CMK (cell line): ENCODE measurements at regions not wholly inside any gene's neighbourhood (a gene's known extent, or its start where the extent isn't known, plus 50 kb on each side); places are given as distances from the start of the nearest gene placed in this dataset.

Experiments used
- DNase-seq: peaks from one replicate; pipeline ENCODE4 v3.0.0-alpha.2; 2010; ENCODE audit warnings: low read depth

DNA sequence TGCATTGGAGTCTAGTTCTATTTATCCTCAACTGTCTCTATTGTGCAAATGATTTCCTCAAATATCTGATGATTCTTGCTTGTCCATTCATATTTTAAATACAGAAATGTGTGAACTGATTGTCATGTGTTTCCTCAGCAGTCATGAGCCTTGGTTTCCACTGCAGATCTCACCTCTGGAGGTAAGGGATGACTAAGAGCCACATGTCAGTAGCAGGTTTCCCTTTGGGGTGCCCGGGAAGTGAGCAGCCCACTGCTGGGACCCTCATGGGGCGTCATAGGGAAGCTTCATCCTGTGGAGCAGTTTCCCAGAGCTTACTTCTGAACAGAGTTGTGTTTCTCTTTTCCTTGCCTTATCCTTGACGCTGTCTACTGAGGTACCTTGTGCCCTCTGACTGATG lies 149.2 kb upstream of the TOPAZ1 start:
- no peak for DNase-seq

DNA sequence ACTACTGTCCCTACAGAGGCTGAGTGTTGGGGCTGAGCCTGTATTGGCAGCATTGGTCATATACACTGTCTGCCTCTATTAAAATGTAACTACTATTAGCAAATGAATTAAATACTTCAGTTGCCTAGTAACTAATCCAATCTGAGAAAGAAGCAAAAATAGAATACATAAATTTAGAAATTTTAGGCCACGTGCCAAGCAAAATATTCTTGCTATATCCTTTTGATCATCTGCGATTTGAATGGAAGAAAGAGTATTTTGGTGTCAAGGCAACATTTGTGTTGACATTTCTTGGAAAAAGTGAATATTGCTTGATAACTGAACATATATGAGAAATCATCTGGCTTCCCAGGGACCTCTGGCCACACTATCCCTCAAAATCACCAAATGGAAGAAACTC lies 148.2 kb upstream of the TOPAZ1 start:
- no peak for DNase-seq

DNA sequence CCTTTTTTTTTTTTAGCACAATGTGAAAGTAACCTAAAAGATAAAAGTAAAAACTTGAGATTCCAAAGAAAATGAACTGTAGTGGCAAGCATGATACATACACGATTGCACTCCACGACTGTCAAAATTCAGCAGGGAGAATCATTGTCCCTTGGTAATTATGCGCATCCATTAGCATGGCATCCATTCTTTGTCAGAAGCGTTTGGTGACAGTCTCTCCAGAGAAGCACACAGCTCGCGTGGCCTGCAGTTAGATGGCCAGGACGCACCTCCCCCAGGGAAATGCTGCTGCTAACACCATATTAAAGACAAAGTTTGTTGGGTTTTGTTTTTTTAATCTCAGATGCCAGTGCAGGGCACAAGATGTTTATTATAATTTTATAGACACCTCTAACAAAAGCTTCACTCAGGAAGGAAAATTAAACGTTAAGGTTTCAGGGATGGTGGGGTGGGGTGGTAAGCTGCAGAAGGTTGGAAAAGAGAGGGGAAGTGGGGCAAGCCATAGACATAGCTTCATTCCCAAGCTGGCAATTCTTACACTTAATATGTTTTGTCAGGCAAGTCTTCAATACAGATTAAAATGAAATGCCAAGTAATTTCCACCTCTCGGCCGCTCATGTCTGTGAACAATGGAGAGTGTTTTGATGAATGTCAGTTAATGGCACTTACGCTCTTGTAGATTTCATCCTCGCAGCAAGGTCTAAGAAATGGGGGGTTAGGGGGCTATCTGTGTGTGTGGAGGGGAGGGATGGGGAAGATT lies 142.8 kb upstream of the TOPAZ1 start:
- DNase-seq, result no peak

DNA sequence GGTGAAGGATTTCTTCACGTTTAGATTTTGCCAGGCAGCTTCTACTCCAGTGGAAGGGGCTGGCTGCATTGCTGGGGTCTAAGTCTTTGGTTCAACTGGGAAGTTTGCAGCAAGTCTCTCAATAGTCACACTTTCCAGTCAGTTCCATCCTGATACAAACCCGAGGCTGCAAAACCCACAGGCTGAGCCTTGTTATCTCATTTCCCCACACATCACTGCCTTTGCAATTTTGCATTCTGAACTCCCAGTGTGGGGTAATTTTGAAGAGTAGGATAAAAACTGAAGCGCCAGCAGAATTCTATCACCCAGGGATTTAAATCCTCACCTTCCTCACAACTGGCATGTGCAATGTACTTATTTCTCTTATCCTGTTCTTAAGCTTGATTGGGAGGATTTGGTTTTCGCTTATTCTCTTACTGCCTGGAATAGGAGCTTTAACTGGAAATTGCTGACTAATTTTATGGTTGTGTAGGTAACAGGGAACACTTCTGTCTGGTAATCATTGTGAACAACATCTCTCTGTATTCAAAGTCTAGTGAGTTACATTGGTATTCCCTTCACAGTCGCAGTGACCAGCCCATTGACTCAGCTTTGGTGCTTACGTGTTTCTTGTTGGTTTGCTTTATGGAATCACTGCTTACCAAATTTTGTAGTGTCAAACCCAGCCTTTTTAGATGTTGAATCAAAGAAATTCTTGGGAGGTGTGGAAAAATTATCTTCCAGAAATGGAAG lies 142.0 kb upstream of the TOPAZ1 start:
- DNase-seq, result no peak

DNA sequence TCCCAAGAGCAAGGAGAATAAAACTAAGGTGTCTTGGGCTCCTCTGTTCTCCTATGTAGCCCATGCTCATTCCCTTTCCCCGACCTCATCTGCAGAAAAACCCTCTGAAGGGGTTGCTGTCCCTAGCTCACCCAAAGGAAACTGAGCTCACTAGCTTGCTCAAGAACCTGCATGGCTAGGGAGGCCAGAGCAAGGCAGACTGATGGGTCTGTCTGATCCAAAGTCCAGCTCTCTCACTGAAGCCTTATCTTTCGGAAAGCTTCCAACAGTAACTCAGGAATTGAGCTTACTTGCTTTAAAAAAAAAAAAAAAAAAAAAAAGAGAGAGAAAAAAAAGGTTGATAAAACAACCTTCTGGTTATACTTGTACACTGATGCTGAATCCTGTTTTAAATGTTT lies 141.4 kb upstream of the TOPAZ1 start:
- no peak for DNase-seq

DNA sequence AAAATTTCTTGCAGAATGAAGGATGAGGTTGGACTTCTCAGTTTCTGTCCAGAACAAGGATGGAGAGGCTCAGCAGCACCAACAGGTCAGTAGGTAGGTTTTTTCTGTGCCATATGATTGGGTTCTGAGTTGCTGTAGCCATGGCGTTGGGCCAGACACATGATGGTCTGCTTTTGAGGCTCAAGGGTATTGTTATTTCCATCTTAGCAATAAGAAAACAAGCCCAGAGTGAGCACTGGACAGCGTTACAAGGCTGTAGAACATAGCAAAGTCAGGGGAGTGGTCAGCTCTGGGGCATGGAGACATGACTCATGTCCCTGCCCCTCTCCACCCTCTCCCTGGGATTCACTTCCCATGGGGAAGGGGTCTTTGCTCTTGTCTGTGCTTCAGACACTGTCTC lies 137.6 kb upstream of the TOPAZ1 start:
- DNase-seq, result no peak

DNA sequence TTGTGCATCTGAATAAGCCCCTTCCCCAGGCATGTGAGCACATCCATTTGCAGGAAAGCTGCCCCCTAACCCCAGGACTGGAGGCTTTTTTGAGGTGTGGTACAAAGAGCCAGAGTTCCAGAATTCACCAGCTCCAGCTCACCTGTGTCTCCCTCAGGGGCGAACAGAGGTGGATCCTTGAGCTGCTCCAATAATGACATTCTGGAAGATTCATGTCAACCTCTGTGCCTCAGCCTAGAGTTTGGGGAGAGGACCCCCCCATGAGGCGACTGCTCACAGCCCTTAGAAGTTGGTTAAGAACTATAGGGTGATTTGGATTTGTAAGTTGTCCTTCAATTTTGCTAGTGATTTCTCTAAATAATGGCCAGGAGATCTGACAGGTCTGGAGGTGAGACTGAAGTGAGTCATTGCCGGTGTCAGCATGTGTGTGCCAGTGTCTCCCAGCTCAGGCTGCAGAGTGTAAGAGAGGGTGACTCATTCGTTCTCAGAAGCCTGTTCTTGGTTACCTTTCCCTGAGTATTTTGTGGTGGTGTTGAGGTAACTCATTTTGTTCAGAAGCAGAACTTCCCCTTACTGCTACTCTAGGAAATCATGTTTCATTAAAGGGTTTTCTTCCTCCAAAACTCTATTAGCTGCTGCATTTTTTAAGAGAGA lies 136.9 kb upstream of the TOPAZ1 start:
- no peak for DNase-seq

- no peak for DNase-seq
Measured at GRCh38 chr3:44105571-44105970, 136.1 kb upstream of the TOPAZ1 start.

GRCh38 chr3:44106756-44107155 lies 134.9 kb upstream of the TOPAZ1 start:
- no peak for DNase-seq

DNA sequence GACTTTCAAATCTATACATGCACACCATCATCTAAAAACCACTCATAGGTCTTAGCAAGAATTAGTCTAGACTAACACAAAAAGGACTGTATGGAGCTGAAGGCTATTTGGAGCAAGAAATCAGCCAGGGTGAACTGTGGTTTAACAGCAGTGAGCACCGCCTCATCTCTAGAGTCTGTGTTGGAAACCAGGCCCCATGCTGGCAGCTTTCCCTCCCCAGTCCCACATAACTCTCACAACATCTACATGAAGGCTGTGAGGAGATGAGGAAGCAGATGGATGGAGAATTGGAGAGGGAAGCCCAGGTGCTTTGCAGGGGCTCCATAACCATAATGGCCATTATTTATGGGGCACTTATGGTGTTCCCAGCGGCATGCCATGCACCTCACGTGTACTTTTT lies 133.2 kb upstream of the TOPAZ1 start:
- DNase-seq, result no peak

DNA sequence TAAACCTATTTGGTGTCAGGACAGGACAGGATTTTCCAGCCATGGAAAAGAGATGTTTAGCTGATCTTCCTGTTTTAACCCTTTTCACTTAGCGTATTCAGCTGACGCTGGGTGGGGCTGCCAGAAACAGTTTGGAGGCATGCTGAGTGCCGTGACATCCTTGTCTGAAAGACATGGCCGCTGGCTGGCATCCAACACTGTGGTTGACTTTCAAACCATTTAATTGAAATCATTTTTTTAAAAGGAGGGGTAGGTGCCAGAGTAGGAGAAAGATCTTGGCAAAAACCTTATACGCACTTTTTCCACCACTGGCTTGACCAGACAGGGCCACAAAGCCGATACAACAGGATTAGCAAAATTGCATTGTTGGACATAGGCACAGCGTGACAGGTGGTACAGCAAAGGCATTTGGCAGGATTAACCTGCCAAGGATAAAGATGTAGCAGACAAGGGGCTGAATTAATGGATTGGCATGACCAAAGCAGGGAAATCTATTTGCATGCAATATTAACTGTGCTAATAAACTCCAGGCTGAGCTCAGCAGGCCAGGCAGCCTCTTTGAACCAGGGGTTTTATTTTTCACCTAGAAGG lies 131.8 kb upstream of the TOPAZ1 start:
- no peak for DNase-seq

DNA sequence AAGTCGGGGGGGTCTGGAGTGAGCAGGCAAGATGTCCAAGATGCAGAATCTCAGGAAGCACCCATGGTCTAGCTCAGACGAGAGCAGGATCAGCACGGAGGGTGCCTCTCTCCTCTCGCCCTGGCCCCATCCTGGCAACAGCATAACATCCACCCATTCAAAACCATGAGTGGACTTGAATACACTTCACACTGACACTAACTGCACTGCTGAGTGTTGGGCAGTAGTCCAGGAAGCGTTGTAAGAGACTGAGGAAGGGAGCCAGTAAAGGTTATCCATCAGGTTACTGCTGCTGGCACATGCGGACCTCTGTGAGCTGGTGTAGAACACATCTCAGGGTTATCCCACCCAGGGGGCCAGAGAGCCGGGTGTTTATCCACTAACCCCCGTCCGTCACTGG lies 131.0 kb upstream of the TOPAZ1 start:
- DNase-seq, result no peak

DNA sequence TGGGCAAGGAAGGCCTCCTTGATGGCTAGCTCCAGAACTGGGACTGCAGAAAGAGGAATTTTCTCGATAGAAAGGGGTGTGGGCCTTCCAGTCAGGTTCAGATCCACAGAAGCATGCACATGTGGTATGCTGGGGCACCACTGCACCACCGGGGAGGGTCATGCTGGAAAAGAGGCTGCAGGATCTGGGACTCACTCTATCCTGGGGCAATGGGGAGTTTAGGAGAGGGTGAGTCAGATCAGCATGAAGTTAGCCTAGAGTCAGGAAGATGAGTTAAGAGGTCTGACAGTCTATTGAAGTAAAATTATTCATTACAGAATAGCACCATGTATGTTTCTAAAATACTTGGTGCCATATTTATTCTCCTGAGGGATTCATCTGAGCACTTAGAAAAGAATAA lies 130.2 kb upstream of the TOPAZ1 start:
- no peak for DNase-seq

DNA sequence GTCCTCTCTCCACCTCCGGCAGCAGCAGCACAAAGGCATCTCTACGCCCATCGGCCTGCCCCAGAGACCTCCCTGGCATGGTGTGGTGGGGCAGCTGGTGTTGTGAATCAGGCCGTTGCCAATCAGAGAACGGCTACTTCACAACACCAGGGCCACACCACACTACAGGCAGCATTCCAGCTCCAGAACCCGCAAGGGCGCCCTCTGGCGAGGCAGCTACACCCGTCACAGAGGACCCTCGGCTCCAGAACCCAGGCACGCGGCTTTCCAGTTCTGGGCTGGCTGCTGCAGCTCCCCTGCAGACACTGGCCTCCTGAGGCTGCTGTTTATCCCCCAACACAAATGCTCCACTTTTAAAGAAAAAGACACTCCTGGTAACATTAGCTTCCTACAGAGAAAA lies 127.5 kb upstream of the TOPAZ1 start:
- DNase-seq, result no peak

DNA sequence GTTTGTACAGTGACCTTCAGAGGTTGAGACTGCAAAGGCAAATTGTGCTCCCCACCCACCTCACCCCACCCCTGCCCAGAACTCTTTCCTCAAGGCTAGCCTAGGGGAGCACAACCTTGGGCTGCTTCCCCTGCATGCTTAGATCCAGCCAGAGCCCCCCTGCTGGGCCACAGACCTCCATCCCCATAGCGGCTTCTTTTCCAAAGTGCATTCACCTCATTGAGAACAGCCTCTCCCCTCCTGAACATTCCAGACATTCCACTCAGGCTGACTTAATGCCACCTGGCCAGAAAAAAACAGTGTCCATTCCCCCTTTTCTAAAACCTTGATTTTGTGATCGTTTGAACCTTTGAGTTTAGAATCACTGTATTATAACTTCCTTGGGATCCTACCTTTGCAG lies 124.4 kb upstream of the TOPAZ1 start:
- DNase-seq, result no peak

DNA sequence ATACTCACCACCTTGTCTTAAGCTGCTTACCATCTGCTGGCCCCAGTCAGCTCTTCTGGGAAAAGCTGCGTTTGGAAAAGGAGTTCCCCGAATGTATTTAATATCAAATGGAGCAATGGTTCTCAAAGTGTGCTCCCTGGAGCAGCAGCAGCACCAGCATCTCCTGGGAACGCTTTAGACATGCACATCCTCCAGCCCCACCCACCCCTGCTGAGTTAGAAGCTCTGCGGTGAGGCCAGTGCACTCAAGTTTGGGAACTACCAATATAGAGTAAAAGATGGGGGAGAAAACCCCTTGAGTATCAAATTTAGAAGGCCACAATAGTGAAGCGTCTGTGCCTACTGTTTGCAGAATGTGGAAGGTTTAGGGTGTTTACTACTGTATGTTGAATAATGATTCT lies 124.0 kb upstream of the TOPAZ1 start:
- DNase-seq, result no peak

- no peak for DNase-seq
Measured at GRCh38 chr3:44120721-44121582, 120.7 kb upstream of the TOPAZ1 start.

- no peak for DNase-seq
Measured at GRCh38 chr3:44125246-44125645, 116.4 kb upstream of the TOPAZ1 start.

DNA sequence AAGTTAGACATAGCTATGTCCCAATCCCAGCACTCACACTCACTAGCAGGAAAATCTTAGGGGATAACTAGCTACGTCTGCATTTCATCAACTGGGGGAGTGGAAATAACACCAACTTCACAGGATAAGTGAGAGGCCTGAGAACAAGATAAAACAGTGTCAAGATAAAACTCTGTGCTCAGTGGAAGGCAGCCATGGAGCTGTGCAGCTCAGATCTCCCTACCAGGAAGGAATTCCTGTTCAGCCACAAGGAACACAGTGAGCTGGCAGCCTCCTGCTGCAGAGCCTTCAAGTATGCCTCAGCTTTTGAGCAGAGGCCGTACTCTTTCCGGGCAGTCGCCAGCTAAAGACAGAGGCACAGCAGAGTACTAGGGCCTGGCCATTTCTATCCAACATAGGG lies 115.8 kb upstream of the TOPAZ1 start:
- no peak for DNase-seq

DNA sequence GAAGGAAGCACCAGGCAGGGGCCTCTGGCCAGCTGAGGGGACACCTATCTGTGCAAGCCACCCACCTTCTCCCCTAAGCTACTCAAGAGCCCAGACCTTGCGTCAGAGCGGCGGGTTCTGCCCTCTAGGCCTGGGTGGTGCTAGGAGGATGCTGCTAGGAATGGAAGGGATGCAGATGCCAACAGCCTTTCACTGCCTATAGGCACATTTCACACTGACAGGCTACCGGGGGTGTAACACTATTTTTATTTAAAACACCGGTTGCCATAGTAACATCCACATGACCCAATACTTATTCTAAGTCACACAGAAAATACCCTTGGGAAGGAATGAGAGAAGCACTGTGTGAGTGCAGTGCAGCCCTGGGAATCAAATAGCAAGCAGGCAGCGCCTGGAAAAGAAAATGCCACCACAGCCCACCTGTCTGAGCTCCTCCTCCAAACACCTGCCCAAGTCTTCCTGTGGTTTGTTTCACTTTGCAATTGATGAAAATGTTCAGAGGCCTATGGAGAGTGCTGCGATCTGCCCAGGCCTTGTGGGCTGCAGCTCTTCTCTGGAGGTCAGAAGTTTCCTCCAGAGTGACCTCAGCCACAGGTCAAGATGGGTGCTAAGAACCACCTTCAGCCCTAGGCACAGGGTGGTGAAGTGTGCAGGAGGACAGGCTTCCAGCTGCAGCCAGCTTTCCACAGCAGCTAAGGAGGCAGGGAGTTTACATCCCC lies 113.5 kb upstream of the TOPAZ1 start:
- DNase-seq, result no peak

- no peak for DNase-seq
Measured at GRCh38 chr3:44130249-44130648, 111.4 kb upstream of the TOPAZ1 start.
